ENCODE measurements at regions not wholly inside any gene's neighbourhood (a gene's known extent, or its start where the extent isn't known, plus 50 kb on each side); places are given as distances from the start of the nearest gene placed in this dataset.

DNA sequence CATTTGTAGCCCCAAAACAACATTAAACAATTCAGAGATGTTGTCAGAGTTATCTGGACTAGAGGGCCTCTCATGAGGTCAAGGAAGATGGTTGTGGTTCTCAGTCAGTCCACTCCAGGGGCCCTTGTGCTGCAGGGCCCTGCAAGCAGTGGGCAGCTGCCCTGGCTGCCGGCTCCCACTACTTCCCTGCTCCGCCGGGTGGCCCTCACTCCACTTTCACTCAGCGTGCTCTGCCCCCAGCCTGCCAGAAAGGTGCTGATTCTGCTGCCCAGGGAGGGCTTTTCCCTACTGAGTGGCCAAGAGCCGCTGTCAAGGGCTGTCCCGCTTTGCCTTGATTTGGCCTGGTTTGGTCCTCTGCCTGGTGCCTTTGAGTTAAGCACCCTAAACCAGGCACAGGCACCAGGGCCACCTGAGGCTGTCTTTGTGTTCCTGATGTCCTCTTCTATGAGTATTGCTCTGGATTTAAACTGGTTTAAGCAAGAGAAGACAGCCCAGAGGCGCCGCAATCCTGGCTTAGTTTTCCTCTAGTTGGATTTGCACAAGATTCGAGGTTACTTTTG is 117.2 kb downstream of the GADD45G start:
- DNase-seq (ENCODE audit: low read depth) = no peak

DNA sequence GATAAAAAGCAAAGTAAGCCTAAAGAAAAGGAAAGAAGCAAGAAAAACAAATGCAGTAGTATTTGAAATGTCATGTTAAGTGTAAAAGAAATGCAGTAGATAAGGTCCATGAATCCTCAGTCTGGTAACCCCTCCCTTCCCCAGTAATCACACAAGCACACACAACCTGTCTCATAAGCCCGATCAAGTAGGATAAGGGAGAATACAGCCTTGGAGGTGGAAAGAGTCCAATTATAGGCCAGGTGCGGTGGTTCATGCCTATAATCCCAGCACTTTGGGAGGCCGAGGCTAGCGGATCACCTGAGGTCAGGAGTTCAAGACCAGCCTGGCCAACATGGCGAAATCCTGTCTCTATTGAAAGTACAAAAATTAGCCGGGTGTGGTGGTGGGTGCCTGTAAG is 117.9 kb downstream of the GADD45G start:
- DNase-seq (ENCODE audit: low read depth) = no peak

DNA sequence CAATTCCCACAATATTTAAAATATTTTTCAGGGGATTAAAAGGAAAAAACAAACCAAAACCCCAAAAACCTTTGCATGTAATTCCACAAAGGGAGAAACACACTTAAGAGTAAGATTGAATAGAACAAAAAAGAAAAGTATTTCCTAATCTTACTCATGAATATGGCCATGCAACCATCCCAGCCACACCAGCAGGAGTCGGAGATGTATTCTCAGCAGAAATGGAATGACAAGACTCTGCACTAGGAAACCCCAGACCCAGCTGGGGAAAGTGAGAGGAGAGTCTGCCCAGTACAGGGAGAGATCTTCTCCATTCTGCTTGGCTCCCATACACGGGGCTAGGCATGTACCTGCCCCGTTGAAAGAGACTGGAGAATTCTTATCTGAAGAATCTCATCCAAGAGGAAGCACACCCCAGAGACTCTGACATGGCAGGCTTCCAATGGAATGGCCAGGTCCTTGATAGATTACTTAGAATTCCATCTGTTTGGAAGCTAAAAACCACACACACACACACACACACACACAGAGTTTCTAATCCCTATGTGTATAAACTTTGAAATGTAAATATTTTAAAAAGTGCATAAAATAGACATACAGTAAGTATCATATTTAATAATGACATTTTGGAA is 118.8 kb downstream of the GADD45G start:
- no peak for DNase-seq (ENCODE audit: low read depth)

DNA sequence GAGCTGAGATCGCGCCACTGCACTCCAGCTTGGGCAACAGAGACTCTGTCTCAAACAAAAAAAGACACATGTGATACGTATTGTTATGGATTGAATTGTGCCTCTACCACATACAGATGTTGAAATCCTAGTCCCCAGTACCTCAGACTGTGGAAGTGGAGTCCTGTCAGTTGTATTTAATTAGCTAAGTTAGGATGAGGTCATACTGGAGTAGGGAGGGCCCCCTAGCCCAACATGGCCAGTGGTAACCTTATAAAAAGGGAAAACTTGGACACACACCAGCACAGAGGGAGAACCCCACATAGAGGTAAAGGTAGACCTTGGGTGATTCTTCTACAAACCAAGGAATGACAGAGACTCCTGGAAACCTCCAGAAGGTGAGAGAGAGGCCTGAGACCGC is 119.8 kb downstream of the GADD45G start:
- no peak for DNase-seq (ENCODE audit: low read depth)

DNA sequence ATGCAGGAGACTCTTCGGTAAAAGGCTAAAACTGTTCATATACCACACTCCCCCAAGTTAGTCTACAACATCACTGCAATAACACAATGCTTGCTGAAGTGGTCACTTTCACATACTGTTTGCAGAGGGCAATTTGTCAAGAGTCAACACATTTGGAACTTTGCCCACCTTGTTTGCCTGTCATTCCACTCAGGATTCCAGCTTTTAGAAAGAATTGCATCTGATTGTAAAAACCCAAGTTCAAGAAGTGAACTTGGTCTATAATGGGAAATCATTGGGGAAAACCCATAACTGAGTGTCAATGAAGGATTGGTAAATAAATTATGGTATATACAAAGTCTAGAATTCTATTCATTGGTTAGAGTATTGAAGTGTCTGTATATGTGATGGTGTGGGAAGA is 120.5 kb downstream of the GADD45G start:
- no peak for DNase-seq (ENCODE audit: low read depth)

DNA sequence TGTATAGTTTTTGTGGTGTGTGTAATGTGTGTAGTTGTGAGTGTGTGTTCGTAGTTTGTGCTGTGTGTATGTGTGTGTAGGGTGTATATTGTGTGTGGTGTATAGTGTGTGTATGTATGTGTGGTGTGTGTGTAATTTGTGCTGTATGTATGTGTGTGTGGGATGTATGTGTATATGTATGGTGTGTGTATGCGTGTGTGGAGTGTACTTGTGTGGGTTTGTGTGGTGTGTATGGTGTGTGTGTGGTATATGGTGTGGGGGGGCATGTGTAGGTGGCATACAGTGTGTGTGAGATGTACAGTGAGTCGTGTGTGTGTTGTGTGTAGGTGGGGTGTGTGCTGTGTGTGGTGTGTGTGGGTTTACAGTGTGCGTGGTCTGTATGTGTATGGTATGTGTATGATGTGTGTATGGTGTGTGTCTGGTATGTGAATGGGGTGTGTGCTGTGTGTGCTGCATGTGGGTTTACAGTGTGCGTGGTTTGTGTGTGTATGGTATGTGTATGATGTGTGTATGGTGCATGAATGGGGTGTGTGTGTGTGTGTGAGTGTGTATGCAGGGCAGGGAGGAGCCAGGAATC is 125.2 kb downstream of the GADD45G start:
- DNase-seq (ENCODE audit: low read depth) = no peak

DNA sequence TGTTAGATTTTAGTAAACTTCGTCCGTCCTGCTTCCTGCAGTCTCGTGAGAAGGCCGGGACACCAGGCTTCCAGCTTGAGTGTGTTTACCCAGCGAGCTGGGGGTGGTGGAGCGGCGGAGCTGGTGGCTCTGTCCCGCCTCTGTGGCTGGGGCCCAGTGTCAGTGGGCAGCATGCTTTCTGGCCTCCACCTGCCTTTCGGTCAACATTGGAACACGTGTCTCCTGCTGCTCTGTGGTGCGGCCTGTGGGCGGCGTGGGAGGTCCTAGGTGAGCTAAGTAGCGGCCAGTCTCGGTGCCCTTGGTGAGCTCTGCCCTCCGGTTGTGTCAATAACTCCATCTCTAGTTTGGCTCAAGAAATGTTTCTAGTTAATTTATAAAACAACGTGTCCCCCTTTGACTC is 125.9 kb downstream of the GADD45G start:
- DNase-seq (ENCODE audit: low read depth) = no peak

DNA sequence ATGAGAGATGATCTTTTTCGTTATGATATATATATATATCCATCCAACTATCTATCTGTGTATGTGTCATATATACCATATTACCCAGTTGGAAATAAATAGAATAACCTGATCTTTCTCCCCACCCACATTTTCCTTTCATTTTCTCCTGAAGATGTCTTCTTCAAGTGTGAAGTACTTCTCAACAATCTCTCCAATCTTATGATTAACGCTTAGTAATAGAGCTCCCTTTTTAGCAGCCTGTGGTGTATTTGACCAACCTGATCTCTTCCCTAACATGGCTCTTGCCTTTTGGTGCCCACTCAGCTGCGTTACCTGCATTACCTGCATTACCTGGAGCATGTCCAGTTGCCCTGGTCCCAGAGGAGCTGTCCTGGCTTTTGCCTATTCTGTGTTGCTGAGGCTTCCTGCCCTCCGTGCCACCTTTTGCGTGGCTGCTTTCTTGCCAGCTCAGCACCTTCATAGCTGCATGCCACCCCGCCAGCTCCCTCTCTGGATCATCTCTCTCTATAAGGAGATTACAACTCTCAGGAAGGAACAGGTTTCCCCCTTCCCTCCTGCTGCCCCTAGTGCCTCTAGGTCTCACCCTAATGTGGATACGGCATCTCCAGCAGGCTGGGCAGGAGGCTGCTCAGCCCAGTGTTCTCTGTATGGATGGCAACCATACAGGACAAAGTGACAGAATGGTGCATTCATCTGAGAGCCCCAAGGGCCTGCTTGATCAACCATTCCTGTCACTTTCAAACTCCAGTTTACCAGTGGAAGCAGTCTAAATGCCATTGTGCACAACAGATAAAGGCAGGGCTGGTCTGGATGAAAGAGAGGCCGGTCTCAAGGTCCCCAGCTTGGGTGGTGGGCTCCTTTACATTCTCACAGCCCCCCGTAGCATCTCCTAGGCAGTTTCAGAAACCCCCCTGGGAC is 126.7 kb downstream of the GADD45G start:
- no peak for DNase-seq (ENCODE audit: low read depth)

DNA sequence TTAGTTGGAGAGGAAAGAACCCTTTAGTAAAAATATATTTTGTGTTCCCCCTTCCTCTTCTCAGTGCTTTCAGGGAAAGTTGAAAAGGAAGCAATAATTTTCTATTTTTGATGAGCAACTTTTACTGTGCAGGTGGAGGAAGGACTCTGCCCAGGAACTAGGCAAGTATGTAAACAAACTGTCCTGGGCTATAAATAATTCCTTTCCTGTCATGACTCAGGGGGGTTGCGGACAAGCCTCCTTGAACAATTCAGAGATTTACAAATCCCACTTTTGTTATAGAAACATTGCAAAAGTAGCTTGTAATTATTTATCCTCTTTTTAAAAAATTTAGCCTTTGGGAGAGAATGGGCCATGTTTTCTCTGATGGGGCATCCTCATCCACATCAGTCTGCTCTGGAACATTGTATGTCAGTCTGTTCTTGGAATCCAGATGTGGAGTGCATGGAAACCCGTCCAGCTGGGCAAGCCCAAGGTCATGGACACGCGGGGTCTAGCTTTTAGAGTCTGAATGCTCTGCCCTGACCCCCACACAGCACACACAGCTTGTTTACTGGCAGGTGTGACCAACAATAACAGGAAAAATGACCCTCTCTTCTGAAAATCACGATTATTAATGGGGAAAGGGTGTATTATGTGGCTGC is 127.6 kb downstream of the GADD45G start:
- no peak for DNase-seq (ENCODE audit: low read depth)

DNA sequence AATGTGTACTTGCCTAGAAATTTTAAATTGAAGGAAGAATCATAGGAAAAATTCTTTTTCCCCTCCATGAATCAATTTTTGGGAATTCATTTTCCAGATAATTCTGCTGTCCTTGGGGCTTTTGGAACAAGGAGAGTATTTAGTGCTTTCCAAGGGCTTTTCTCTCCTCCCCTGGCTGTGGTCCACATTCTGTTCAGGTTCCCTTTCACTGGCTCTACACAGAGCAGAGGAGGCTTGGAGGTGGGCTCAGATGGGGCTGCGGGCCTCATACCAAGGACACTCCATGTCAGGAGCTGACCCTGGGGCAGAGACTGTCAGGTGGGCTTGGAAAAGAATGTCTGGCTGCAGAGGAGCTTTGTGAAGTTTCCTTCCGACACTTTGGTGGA is 128.1 kb downstream of the GADD45G start:
- no peak for DNase-seq (ENCODE audit: low read depth)

DNA sequence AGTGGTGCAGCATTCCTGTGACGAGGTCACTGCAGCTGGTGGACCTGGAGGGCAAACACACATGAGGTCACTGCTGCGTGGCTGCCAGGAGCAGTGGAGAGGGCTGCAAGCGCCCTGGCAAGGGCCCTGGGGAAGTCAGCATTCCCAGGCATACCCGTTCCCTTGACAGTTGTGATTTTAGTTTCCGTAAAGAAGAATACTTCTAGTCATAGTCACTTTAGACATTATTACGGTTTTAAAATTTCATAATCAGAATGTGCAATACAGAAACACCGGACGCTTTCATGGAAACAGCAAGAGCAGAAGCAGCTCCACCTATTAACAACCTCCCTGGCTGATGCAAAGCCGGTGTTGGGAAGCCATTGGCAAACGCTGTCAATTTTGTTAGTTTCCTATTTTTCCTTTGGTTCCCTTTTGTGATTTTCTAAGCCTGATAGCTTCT is 129.8 kb downstream of the GADD45G start:
- DNase-seq (ENCODE audit: low read depth) = no peak

DNA sequence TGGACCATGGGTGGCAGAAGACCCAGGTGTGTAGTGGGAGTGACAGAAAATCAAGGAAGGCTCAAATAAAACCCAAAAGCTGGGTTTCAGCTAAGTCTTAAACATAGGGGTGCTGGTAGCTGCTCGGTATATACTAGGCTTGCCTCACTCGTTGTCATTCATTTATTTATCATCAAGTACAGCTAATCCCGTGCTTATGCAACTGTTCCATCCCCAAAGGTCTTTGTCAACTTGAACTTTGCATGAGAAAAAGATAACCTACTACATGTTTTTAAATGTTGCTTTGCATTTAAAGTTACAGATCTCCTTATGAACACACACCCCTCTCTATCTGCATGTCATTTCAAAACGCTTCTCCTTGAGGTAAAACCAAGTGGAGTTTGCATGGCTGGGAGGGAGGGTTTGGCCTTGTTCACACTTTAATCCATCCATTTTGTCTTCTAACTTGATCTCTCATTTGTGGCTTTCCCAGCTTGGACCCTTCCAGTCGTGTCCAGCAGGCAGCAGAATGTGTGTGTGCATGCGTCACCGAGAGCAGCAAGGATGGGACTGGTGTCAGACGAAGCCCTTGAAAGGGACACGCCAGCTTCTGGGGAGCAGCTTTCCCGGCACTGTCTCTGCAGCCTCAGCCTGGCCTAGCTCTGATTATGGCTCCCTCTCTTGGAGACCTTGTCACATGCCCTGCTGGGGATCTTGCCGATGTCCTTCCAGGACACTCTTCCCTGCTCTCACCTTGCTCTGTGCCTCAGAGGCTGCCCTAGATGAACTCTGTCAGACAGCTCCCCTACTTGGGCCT is 133.5 kb downstream of the GADD45G start:
- DNase-seq (ENCODE audit: low read depth) = no peak

DNA sequence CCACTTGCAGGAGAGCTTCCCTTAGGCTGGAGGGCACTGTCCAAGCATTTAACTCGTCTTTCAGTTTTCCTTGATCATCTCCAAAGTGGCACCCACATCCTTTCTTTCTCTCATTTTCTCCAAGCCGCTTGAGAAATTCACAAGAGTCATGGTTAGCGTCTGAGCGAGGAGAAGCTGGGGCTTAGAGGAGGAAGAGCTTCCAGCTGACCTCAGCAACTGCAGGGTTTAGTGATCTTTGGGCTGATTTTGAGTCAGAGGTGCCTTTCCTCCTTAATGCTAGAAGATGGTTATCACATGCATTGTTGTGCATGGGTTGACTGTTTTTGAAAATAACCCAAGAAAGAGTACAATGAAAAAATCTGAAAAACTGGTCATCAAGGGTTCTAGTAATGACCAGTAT is 134.7 kb downstream of the GADD45G start:
- DNase-seq (ENCODE audit: low read depth) = no peak

DNA sequence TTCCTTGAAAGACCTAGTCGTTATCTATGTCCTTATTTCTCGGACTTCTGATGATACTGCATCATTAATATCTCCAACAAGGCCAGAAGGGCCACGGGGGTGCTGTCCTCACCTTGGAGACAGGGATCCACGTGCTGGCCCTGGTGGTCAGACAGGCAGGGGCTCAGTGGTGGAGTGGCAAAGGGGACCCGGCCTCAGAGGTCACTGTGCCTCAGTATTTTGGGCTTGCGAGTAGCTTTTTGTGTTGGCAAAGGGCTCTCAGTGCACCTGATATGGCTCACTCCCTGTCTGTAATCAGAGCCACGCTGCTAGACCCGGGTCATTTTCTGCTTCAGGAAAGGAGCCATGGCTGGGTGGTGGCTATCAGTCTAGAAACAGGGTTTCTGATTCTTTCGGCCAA is 135.1 kb downstream of the GADD45G start:
- no peak for DNase-seq (ENCODE audit: low read depth)

DNA sequence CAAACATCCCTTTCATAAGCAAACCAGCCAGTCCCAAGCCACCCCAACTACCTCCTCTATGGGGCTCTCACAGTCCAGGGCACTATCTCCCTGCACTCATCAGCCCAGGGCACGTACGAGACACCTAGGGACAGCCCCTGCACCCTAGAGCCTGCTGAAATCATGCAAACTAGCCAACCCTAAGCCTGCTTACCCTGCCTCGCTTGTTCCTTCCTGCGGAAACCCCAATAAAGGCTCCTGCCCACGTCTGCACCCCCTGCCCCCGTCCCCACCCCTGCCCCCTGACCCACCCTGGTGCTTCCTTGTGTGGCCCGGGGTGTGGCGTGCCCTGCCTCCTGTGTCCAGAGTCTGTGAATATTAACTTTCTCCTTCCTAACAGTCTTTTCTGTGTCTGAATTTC is 135.9 kb downstream of the GADD45G start:
- DNase-seq (ENCODE audit: low read depth) = no peak

DNA sequence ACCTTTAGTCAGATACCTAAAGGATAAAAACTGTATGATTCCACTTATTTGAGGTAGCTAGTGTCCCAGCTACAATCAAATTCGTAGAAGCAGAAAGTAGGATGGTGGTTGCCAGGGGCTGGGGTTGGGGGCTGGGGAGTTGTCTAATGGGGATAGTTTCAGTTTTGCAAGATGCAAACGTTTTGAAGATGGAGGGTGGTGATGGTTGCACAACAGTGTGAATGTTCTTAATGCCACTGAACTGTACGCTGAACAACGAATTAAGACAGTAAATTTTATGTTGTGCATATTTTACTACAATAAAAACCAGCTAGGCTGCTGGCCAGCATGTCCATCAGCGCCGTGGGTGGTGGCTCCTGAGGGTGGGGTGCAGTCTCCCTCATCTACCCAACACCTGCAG is 137.8 kb downstream of the GADD45G start:
- DNase-seq (ENCODE audit: low read depth) = no peak

DNA sequence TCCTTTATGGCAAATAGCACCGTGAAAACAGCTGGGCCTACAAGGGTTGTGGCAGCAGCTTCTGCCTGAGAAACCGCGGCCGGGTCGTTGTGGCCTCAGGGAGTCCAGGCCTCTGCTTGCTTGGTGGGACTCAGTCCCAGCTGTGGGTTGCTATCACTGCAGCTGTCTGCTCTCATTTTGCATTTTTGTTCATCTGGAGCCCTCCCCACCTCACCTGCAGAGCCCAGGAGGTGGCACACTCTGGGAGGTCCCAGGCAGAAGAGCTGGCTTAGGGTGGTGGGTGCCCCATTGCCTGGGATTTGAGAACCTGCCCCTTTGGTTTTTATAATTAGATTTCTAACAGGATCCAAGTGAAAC is 138.4 kb downstream of the GADD45G start:
- DNase-seq (ENCODE audit: low read depth) = no peak

DNA sequence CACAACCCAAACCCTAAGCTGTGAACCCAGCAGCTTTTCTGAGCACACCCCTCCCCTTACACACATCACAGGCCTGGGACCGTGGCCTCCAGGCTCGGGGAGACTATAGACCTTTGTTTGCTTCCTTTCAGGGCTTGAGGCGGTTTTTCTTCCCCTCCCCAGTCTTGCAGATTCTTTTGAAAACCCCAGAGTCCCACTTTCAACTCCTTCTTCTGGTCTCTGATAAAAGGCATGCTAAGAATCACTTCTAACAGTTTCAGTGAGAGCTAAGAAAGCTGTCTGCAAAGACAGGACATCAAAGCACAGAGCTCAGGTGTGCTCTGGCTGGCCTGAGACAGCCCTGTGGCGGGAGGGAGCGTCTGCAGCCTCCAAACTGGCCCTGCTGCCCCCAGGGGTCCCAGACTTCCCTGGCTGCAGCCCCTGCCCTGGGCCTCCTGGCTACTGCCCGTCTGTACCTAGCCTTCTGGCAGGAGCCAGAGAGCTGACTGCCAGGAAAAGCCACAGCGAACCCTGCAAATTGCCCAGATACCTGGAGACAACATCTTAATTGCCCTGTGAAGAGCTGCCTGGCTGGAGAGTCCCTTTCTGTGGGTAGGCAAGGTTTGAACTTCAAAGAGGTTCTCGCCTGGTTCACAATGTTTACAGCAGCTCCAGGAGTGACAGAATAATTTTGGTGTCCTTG is 138.9 kb downstream of the GADD45G start:
- no peak for DNase-seq (ENCODE audit: low read depth)

DNA sequence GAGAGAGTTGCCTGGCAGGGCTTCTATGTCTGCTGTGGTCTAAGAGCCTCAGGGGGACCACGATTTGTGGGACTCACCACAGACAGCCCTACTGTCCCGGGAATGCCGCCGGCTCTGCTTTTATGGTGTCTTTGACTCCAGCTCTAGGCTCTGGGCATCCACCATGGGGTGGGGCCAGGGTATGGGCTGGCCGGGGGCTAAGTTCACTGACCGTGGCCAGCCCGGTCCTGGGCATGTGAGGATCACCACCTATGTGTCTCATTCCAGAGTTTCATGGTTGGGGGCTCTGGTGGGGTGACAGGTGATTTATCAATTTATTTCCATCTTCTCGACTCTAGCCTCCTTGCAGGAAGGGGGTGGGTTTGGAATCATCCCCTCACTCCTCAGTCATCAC is 139.4 kb downstream of the GADD45G start:
- no peak for DNase-seq (ENCODE audit: low read depth)

DNA sequence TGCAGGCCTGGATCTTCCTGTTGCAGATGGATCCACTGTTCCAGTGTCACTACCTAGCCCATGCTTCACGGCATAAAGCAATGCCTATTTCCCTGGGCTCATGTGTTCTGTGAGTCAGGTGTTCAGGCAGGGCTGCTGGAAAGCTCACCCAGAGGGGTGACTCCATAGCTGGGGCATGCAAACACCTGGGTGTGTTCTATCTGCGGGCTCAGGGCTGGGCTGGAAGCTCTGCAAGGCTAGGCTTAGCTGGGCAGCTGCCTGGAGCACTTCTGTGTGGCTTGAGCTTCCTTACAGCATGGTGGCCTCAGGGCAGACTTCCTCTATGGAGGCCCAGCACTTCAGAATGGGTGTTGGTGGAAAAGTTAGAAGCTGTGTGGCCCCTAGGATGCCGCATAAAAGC is 139.9 kb downstream of the GADD45G start:
- no peak for DNase-seq (ENCODE audit: low read depth)

Data from HT1080 (cell line).